ENCODE measurements at regions not wholly inside any gene's neighbourhood (a gene's known extent, or its start where the extent isn't known, plus 50 kb on each side); places are given as distances from the start of the nearest gene placed in this dataset.
"Not testable (repeated sequence)": the region's sequence is repeated elsewhere in the genome, so short reads cannot be mapped to it uniquely, and the experiment has no call there.

- TF ChIP-seq CTCF (conservative IDR thresholded peaks at IDR 0.05); ZFX (IDR thresholded peaks at IDR 0.05): not testable (repeated sequence)
Observed at GRCh38 chr3:178112552-178112951, 423.7 kb upstream of the KCNMB2 start.

Measured in C4-2B (cell line).